H1 (cell line): ENCODE measurements at regions not wholly inside any gene's neighbourhood (a gene's known extent, or its start where the extent isn't known, plus 50 kb on each side); places are given as distances from the start of the nearest gene placed in this dataset.
A peak's percentile ranks its signal among the peaks of the same experiment; 100 is the strongest.

Experiments
- CTCF ChIA-PET: fragments of 300-600 bp; sonication (Branson Sonifier 250); formaldehyde crosslinking; loops from one replicate; lab custom pipeline; 2021; ENCODE audit not compliant: partially characterized antibody; lab: Charles Lee
- POLR2A ChIA-PET: fragments of 300-600 bp; sonication (Branson Sonifier 250); formaldehyde crosslinking; loops from one replicate; lab custom pipeline; 2021; ENCODE audit warnings: inconsistent platforms; ENCODE audit not compliant: partially characterized antibody; lab: Charles Lee
- DNase-seq, 2 experiments: peaks; one replicate each; pipeline versions ENCODE4 v3.0.0 to v3.0.0-alpha.2; 2010 to 2022; ENCODE audit warnings: low spot score in 2 of 2, low read depth in 1 of 2, mixed read lengths in 1 of 2
- FAIRE-seq: peaks from 2 replicates; lab custom pipeline; 2011; peaks lifted over from hg19 to GRCh38; lab: Jason Lieb, UNC
- H2AFZ ChIP-seq: 2 replicates; pipeline ENCODE4 v1.8.1; 2012; ENCODE audit warnings: low read length, inconsistent platforms
- H2AK5ac ChIP-seq: 2 replicates; pipeline ENCODE4 v1.6.1; 2013; ENCODE audit warnings: low read depth, low read length
- H2BK120ac ChIP-seq: replicated peaks from 2 replicates; pipeline ENCODE3; 2013; ENCODE audit warnings: low read depth, low read length, inconsistent platforms
- H2BK12ac ChIP-seq: 2 replicates; pipeline ENCODE4 v1.6.1; 2013; ENCODE audit warnings: low read depth, low read length
- H2BK15ac ChIP-seq: 2 replicates; pipeline ENCODE4 v1.6.1; 2013; ENCODE audit warnings: low read length
- H2BK20ac ChIP-seq: 2 replicates; pipeline ENCODE4 v1.6.1; 2013; ENCODE audit warnings: low read length
- H2BK5ac ChIP-seq: 2 replicates; pipeline ENCODE4 v1.6.1; 2013; ENCODE audit warnings: low read depth, low read length
- H3K14ac ChIP-seq: 2 replicates; pipeline ENCODE4 v1.6.1; 2013; ENCODE audit warnings: inconsistent platforms; ENCODE audit not compliant: insufficient read length
- H3K18ac ChIP-seq: 2 replicates; pipeline ENCODE4 v1.6.1; 2013; ENCODE audit warnings: low read length; ENCODE audit errors: extremely low read depth
- H3K23ac ChIP-seq: 2 replicates; pipeline ENCODE4 v1.6.1; 2013; ENCODE audit warnings: inconsistent platforms; ENCODE audit not compliant: insufficient read length
- H3K23me2 ChIP-seq: 2 replicates; pipeline ENCODE4 v1.6.1; 2013; ENCODE audit warnings: low read depth, low read length
- H3K27ac ChIP-seq: 2 replicates; pipeline ENCODE4 v1.6.1; 2011; ENCODE audit warnings: low read depth, low read length, inconsistent platforms
- H3K27me3 ChIP-seq, 4 experiments: replicated peaks in 1 of 4; 1 replicate in 1 of 4; 2 replicates in 3 of 4; pipeline versions ENCODE4 v1.6.1 to v1.8.1; 2011 to 2013; ENCODE audit warnings: low read length in 3 of 4, mild to moderate bottlenecking in 3 of 4, inconsistent platforms in 2 of 4, mixed read lengths in 2 of 4, moderate library complexity in 1 of 4; ENCODE audit not compliant: control insufficient read depth in 3 of 4, insufficient read depth in 3 of 4; ENCODE audit errors: extremely low read depth in 1 of 4
- H3K36me3 ChIP-seq, 4 experiments: 2 replicates each; pipeline versions ENCODE4 v1.6.1 to v1.8.1; 2011 to 2013; ENCODE audit warnings: mild to moderate bottlenecking in 4 of 4, low read length in 3 of 4, moderate library complexity in 2 of 4, control low read depth in 1 of 4, inconsistent platforms in 1 of 4; ENCODE audit not compliant: insufficient read depth in 4 of 4, control insufficient read depth in 2 of 4
- H3K4ac ChIP-seq: replicated peaks from 2 replicates; pipeline ENCODE3; 2013; ENCODE audit warnings: low read length, low read depth, mixed read lengths, inconsistent platforms; ENCODE audit not compliant: insufficient read length
- H3K4me1 ChIP-seq, 4 experiments: replicated peaks in 1 of 4; 1 replicate in 1 of 4; 2 replicates in 3 of 4; pipeline versions ENCODE4 v1.6.1 to v1.8.1; 2011 to 2013; ENCODE audit warnings: low read length in 3 of 4, inconsistent platforms in 2 of 4, mixed read lengths in 1 of 4; ENCODE audit not compliant: insufficient read depth in 4 of 4, control insufficient read depth in 3 of 4
- H3K4me2 ChIP-seq, 2 experiments: 2 replicates each; pipeline versions ENCODE4 v1.6.1 to v1.8.1; 2011 to 2013; ENCODE audit warnings: low read depth in 2 of 2, low read length in 2 of 2, control low read depth in 1 of 2, inconsistent platforms in 1 of 2, mild to moderate bottlenecking in 1 of 2; ENCODE audit not compliant: insufficient read depth in 1 of 2
- H3K4me3 ChIP-seq, 4 experiments: fragments of 200-600, 300-600 bp in 1 of 4; sonication (generic), shearing (Covaris generic), sonication (Bioruptor Twin) in 1 of 4; 2 replicates each; pipeline versions ENCODE4 v1.5.1 to v1.8.1; 2011 to 2016; ENCODE audit warnings: low read length in 4 of 4, low read depth in 3 of 4, control low read depth in 2 of 4, inconsistent platforms in 2 of 4, mild to moderate bottlenecking in 2 of 4, mixed read lengths in 1 of 4, moderate library complexity in 1 of 4; ENCODE audit not compliant: insufficient read depth in 2 of 4; ENCODE audit errors: extremely low read depth in 1 of 4
- H3K56ac ChIP-seq: replicated peaks from 2 replicates; pipeline ENCODE3; 2013; ENCODE audit warnings: low read depth, mild to moderate bottlenecking, mixed read lengths, low read length, inconsistent platforms; ENCODE audit not compliant: insufficient read length
- H3K79me1 ChIP-seq: 2 replicates; pipeline ENCODE4 v1.6.1; 2013; ENCODE audit warnings: low read depth, low read length, control low read depth
- H3K79me2 ChIP-seq, 2 experiments: 2 replicates each; pipeline versions ENCODE4 v1.6.1 to v1.8.1; 2012 to 2013; ENCODE audit warnings: low read length in 2 of 2, mild to moderate bottlenecking in 2 of 2, inconsistent platforms in 1 of 2; ENCODE audit not compliant: insufficient read depth in 2 of 2, control insufficient read depth in 1 of 2
- H3K9ac ChIP-seq, 4 experiments: replicated peaks in 1 of 4; 1 replicate in 1 of 4; 2 replicates in 3 of 4; pipeline versions ENCODE4 v1.6.1 to v1.8.1; 2011 to 2013; ENCODE audit warnings: low read depth in 3 of 4, low read length in 3 of 4, control low read depth in 2 of 4, mild to moderate bottlenecking in 2 of 4, moderate library complexity in 2 of 4, inconsistent platforms in 1 of 4; ENCODE audit errors: extremely low read depth in 1 of 4
- H3K9me3 ChIP-seq, 2 experiments: 2 replicates each; pipeline versions ENCODE4 v1.6.1 to v1.8.1; 2012 to 2013; ENCODE audit warnings: mild to moderate bottlenecking in 2 of 2, moderate library complexity in 2 of 2, control low read depth in 1 of 2, inconsistent platforms in 1 of 2, low read depth in 1 of 2, low read length in 1 of 2, mixed read lengths in 1 of 2; ENCODE audit not compliant: insufficient read depth in 2 of 2
- H4K20me1 ChIP-seq, 2 experiments: replicated peaks in 1 of 2; 2 replicates each; pipeline versions ENCODE3 to v1.8.1; 2011 to 2013; ENCODE audit warnings: inconsistent platforms in 2 of 2, low read length in 2 of 2, mild to moderate bottlenecking in 1 of 2; ENCODE audit not compliant: insufficient read depth in 2 of 2, control insufficient read depth in 1 of 2
- H4K5ac ChIP-seq: 2 replicates; pipeline ENCODE4 v1.6.1; 2013; ENCODE audit warnings: low read length, low read depth, mixed read lengths, inconsistent platforms; ENCODE audit not compliant: insufficient read length
- H4K8ac ChIP-seq: 2 replicates; pipeline ENCODE4 v1.8.0; 2013; ENCODE audit warnings: mild to moderate bottlenecking, moderate library complexity, low read length, inconsistent platforms; ENCODE audit not compliant: insufficient read depth; ENCODE audit errors: extremely low read depth
- H4K91ac ChIP-seq: replicated peaks from 2 replicates; pipeline ENCODE3; 2013; ENCODE audit warnings: low read length, mixed read lengths, inconsistent platforms; ENCODE audit not compliant: insufficient read length
- BCL11A ChIP-seq, 2 experiments: IDR thresholded peaks; one replicate each; pipeline ENCODE4 v1.6.1; 2011; ENCODE audit warnings: low read depth in 2 of 2, low read length in 2 of 2, mild to moderate bottlenecking in 2 of 2
- EP300 ChIP-seq, 2 experiments: IDR thresholded peaks; 1 replicate in 1 of 2; 2 replicates in 1 of 2; pipeline ENCODE4 v1.6.1; 2011 to 2012; ENCODE audit warnings: low read depth in 2 of 2, low read length in 2 of 2, mild to moderate bottlenecking in 2 of 2, borderline replicate concordance in 1 of 2, inconsistent platforms in 1 of 2, moderate library complexity in 1 of 2
- EZH2 ChIP-seq: fragments of 200-600 bp; sonication (generic); IDR thresholded peaks from 2 replicates; pipeline ENCODE4 v1.7.1; 2012; ENCODE audit warnings: low read depth, mild to moderate bottlenecking, moderate library complexity, low read length, inconsistent platforms; ENCODE audit not compliant: severe bottlenecking
- GABPA ChIP-seq: IDR thresholded peaks from 2 replicates; pipeline ENCODE4 v1.6.1; 2011; ENCODE audit warnings: mild to moderate bottlenecking, low read length, moderate library complexity, borderline replicate concordance; ENCODE audit not compliant: insufficient read depth
- PHF8 ChIP-seq: fragments of 200-600 bp; sonication (generic); conservative IDR thresholded peaks from 2 replicates; pipeline ENCODE4 v1.7.1; 2012; ENCODE audit warnings: low read depth, mild to moderate bottlenecking, inconsistent platforms, low read length, moderate library complexity
- TAF1 ChIP-seq: IDR thresholded peaks from 2 replicates; pipeline ENCODE4 v1.6.1; 2011; ENCODE audit warnings: mild to moderate bottlenecking, low read depth, low read length
- TEAD4 ChIP-seq: IDR thresholded peaks from 2 replicates; pipeline ENCODE4 v1.6.1; 2012; ENCODE audit warnings: low read depth, low read length, inconsistent platforms, mixed read lengths
- YY1 ChIP-seq: IDR thresholded peaks from 2 replicates; pipeline ENCODE4 v1.6.1; 2011; ENCODE audit warnings: low read depth, mild to moderate bottlenecking, low read length
- WGBS, 2 experiments: shearing (Covaris generic) in 1 of 2; methylation state at CpG; one replicate each; pipeline versions ENCODE4 v1.1.6 to v1.1.7; 2013 to 2015; ENCODE audit warnings: low lambda C conversion rate in 2 of 2, mixed read lengths in 2 of 2, inconsistent platforms in 1 of 2, low coverage in 1 of 2, missing lambda C conversion rate in 1 of 2; ENCODE audit not compliant: insufficient replicate concordance in 2 of 2, insufficient coverage in 1 of 2, insufficient read length in 1 of 2; ENCODE audit errors: extremely low coverage in 1 of 2, missing lambda C conversion rate in 1 of 2; 5-methylcytosine and 5-hydroxymethylcytosine counted together
- TF ChIP-seq, protein P1 (sequence below): IDR thresholded peaks from 2 replicates; pipeline ENCODE4 v1.6.1; 2012; ENCODE audit warnings: low read length, inconsistent platforms
- TF ChIP-seq, protein P2 (sequence below): IDR thresholded peaks from 2 replicates; pipeline ENCODE4 v1.6.1; 2011; ENCODE audit warnings: low read length, improper control_type of control experiment

DNA sequence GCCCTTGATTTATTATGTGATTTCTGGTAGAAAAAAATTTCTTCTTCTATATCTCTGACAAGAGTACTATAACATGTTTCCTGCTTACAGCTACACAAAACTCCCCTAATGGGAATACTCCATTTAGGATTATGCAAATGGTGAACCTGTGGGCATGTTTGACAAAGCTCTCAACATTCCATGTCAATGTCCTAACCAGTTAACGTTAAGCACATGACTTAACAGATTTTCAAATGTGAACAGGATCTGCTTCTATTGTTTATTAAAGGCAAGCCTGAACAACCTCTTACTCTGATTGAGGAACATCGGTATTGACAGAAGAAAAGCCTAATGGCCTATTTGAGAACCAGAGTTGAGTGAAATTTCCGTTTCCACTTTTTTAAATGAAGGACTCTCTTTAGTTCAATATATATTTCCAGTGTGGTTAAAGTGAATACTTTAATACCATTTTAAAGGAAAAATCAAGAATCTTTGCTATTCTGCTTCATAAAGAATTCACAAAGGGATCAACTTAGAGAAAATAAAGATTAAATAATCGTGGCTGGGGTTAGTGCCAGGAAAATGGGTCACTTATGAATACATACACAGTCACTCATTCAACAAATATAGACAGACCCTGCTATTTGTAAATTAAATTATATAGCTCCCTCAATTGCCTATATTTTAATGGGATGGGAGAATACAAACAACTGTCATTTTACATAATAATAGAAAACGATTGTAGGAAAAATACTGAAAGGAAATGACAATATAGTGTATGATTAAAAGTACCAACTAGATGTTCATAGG lies 300.3 kb upstream of the CBLB start:
- no peak overlapping the region for H2BK20ac ChIP-seq
- H3K9ac ChIP-seq, result no peak overlapping the region
- no peak overlapping the region for H2AFZ ChIP-seq
- ChIA-PET POLR2A (no interaction called here), CTCF (no interaction called here)
- H3K14ac ChIP-seq, result no peak overlapping the region
- H3K9me3 ChIP-seq, result no peaks in the 10 kb centered on the region
- no peaks in the 10 kb centered on the region for H4K20me1 ChIP-seq
- no peak overlapping the region for H2BK12ac ChIP-seq
- no peaks in the 10 kb centered on the region for H3K79me2 ChIP-seq
- H4K8ac ChIP-seq, result no peak overlapping the region
- H3K23me2 ChIP-seq, result no peaks in the 10 kb centered on the region
- H4K91ac ChIP-seq, result no peak overlapping the region
- H3K4me2 ChIP-seq, result no peak overlapping the region
- H2AK5ac ChIP-seq, result no peak overlapping the region
- no peak overlapping the region for H2BK15ac ChIP-seq
- no peaks in the 10 kb centered on the region for H3K79me1 ChIP-seq
- no peak overlapping the region for H3K4me3 ChIP-seq
- H3K18ac ChIP-seq, result no peak overlapping the region
- DNase-seq (no peak), FAIRE-seq (peak; percentile 28)
- no peak overlapping the region for H3K4ac ChIP-seq
- H3K36me3 ChIP-seq, result no peaks in the 10 kb centered on the region
- H4K5ac ChIP-seq, result no peak overlapping the region
- H3K56ac ChIP-seq, result no peak overlapping the region
- H2BK5ac ChIP-seq, result no peak overlapping the region
- no peaks in the 10 kb centered on the region for H3K4me1 ChIP-seq
- H3K27me3 ChIP-seq, result no peaks in the 10 kb centered on the region
- no peak overlapping the region for H3K27ac ChIP-seq
- WGBS, 2 experiments, result 81% methylated on average over 5 of the region's 5 CpGs; no CpG with 5 or more reads in 1 of the 2 experiments
- H3K23ac ChIP-seq, result no peak overlapping the region
- no peak overlapping the region for H2BK120ac ChIP-seq
- TF ChIP-seq, protein P1, sequence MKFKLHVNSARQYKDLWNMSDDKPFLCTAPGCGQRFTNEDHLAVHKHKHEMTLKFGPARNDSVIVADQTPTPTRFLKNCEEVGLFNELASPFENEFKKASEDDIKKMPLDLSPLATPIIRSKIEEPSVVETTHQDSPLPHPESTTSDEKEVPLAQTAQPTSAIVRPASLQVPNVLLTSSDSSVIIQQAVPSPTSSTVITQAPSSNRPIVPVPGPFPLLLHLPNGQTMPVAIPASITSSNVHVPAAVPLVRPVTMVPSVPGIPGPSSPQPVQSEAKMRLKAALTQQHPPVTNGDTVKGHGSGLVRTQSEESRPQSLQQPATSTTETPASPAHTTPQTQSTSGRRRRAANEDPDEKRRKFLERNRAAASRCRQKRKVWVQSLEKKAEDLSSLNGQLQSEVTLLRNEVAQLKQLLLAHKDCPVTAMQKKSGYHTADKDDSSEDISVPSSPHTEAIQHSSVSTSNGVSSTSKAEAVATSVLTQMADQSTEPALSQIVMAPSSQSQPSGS, result no peak
- TF ChIP-seq TAF1, result no peak
- TF ChIP-seq BCL11A (IDR thresholded peaks at IDR 0.05; ENCODE audit: low read depth in 2 of 2, low read length in 2 of 2), result no peak
- no peak for TF ChIP-seq EZH2
- TF ChIP-seq YY1, result no peak
- TF ChIP-seq EP300 (IDR thresholded peaks at IDR 0.05; ENCODE audit: borderline replicate concordance in 1 of 2, low read depth in 2 of 2, low read length in 2 of 2), result no peak
- TF ChIP-seq, protein P2, sequence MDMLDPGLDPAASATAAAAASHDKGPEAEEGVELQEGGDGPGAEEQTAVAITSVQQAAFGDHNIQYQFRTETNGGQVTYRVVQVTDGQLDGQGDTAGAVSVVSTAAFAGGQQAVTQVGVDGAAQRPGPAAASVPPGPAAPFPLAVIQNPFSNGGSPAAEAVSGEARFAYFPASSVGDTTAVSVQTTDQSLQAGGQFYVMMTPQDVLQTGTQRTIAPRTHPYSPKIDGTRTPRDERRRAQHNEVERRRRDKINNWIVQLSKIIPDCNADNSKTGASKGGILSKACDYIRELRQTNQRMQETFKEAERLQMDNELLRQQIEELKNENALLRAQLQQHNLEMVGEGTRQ, result no peak
- no peak for TF ChIP-seq GABPA
- no peak for TF ChIP-seq TEAD4
- no peak for TF ChIP-seq PHF8
